Thoracic aorta (tissue), 2 donors: ENCODE measurements at regions not wholly inside any gene's neighbourhood (a gene's known extent, or its start where the extent isn't known, plus 50 kb on each side); places are given as distances from the start of the nearest gene placed in this dataset.

Source experiments
- ATAC-seq: fragments of 150-250 bp; one replicate; pipeline ENCODE4 v1.8.0; 2017; ENCODE audit warnings: low read depth; ENCODE audit not compliant: insufficient number of reproducible peaks, low FRiP score
- DNase-seq: peaks from one replicate; pipeline ENCODE4 v3.0.0-alpha.2; 2020; ENCODE audit warnings: low spot score
- H3K27ac ChIP-seq, 2 donors: fragments of 200-600 bp; sonication (generic); 1 replicate in 1 of 2; 2 replicates in 1 of 2; pipeline ENCODE4 v1.5.1; 2016; ENCODE audit warnings: mild to moderate bottlenecking in 2 of 2, moderate library complexity in 2 of 2
- H3K27me3 ChIP-seq: fragments of 200-600 bp; sonication (generic); replicated peaks from 2 replicates; pipeline ENCODE4 v1.6.0; 2016; ENCODE audit warnings: mild to moderate bottlenecking; ENCODE audit not compliant: insufficient read depth
- H3K36me3 ChIP-seq: fragments of 200-600 bp; sonication (generic); one replicate; pipeline ENCODE4 v1.5.1; 2016
- H3K4me1 ChIP-seq, 2 donors: fragments of 200-600 bp; sonication (generic); 1 replicate in 1 of 2; 2 replicates in 1 of 2; pipeline versions ENCODE4 v1.5.1 to v1.6.0; 2016; ENCODE audit warnings: low read depth in 2 of 2, mild to moderate bottlenecking in 1 of 2; ENCODE audit not compliant: control insufficient read depth in 1 of 2
- H3K4me3 ChIP-seq: fragments of 200-600 bp; sonication (generic); 2 replicates; pipeline ENCODE4 v1.5.1; 2016; ENCODE audit warnings: mild to moderate bottlenecking
- H3K9me3 ChIP-seq: fragments of 200-600 bp; sonication (generic); 2 replicates; pipeline ENCODE4 v1.5.1; 2016
- TF ChIP-seq, protein P1 (sequence below): fragments of 200-600 bp; sonication (generic); IDR thresholded peaks from one replicate; pipeline ENCODE4 v1.5.1; 2019; ENCODE audit warnings: antibody characterized with exemption

DNA sequence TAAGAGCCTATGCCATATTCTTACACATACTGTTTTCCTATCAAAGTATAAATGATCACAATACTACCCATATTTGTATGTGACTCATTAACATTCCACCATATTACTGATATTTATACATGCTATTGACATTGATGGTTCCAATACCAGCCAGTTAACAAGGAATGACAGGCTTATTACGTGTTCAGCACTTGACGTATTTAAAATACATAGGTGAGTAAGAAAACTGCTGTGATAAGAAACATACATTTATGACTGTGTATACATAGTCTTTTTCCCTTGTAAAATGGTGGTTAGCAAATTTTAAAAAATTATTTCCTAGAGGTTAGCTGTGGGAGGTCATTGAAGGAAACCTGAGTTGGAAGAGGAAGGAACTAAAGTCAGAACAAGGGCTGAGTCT lies 81.1 kb upstream of the NEUROD6 start:
- Histone ChIP-seq H3K4me1 (no peaks in the 10 kb centered on the region), H3K27ac (no peak overlapping the region), H3K36me3 (no peaks in the 10 kb centered on the region), H3K27me3 (no peaks in the 10 kb centered on the region), H3K9me3 (no peaks in the 10 kb centered on the region), H3K4me3 (no peak overlapping the region)
- TF ChIP-seq, protein P1, sequence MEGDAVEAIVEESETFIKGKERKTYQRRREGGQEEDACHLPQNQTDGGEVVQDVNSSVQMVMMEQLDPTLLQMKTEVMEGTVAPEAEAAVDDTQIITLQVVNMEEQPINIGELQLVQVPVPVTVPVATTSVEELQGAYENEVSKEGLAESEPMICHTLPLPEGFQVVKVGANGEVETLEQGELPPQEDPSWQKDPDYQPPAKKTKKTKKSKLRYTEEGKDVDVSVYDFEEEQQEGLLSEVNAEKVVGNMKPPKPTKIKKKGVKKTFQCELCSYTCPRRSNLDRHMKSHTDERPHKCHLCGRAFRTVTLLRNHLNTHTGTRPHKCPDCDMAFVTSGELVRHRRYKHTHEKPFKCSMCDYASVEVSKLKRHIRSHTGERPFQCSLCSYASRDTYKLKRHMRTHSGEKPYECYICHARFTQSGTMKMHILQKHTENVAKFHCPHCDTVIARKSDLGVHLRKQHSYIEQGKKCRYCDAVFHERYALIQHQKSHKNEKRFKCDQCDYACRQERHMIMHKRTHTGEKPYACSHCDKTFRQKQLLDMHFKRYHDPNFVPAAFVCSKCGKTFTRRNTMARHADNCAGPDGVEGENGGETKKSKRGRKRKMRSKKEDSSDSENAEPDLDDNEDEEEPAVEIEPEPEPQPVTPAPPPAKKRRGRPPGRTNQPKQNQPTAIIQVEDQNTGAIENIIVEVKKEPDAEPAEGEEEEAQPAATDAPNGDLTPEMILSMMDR, result no peak
- DNase-seq (no peak), ATAC-seq (no peak)

GRCh38 chr7:31423994-31424393 lies 83.5 kb upstream of the NEUROD6 start:
- H3K4me3 ChIP-seq, result no peak overlapping the region
- TF ChIP-seq, protein P1, result no peak
- ATAC-seq, result no peak
- H3K27ac ChIP-seq, result no peak overlapping the region
- H3K27me3 ChIP-seq, result no peaks in the 10 kb centered on the region
- H3K9me3 ChIP-seq, result no peaks in the 10 kb centered on the region
- no peaks in the 10 kb centered on the region for H3K36me3 ChIP-seq
- H3K4me1 ChIP-seq, result no peaks in the 10 kb centered on the region
- no peak for DNase-seq

DNA sequence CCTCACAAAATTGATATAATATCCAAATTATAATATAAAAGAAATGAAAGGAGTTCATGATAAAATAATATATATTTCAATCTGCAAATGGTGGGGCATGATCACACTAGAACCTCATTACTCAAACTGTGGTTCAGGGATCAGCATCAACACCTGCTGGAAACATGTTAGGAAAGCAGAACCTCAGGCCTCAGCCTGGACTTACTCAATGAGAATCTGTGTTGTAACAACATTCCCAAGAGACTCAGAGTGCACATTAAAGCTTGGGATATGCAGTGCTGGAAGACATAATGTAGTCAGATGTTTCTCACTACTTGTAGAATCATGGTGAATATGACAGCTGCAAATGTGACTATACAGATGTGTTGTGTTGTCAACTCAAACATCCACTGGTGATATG lies 81.7 kb upstream of the ITPRID1 start:
- Histone ChIP-seq H3K36me3 (no peaks in the 10 kb centered on the region), H3K4me1 (no peaks in the 10 kb centered on the region), H3K4me3 (no peak overlapping the region), H3K27me3 (no peaks in the 10 kb centered on the region), H3K27ac (no peak overlapping the region), H3K9me3 (no peaks in the 10 kb centered on the region)
- DNase-seq (no peak), ATAC-seq (no peak)
- TF ChIP-seq, protein P1, result no peak

- H3K27me3 ChIP-seq, result no peaks in the 10 kb centered on the region
- TF ChIP-seq, protein P1, result no peak
- H3K36me3 ChIP-seq, result no peaks in the 10 kb centered on the region
- H3K4me3 ChIP-seq, result no peak overlapping the region
- no peak overlapping the region for H3K27ac ChIP-seq
- H3K9me3 ChIP-seq, result no peaks in the 10 kb centered on the region
- H3K4me1 ChIP-seq, result no peaks in the 10 kb centered on the region
- DNase-seq, result no peak
- ATAC-seq, result no peak
Observed at GRCh38 chr7:31432836-31433340, 81.0 kb upstream of the ITPRID1 start.

DNA sequence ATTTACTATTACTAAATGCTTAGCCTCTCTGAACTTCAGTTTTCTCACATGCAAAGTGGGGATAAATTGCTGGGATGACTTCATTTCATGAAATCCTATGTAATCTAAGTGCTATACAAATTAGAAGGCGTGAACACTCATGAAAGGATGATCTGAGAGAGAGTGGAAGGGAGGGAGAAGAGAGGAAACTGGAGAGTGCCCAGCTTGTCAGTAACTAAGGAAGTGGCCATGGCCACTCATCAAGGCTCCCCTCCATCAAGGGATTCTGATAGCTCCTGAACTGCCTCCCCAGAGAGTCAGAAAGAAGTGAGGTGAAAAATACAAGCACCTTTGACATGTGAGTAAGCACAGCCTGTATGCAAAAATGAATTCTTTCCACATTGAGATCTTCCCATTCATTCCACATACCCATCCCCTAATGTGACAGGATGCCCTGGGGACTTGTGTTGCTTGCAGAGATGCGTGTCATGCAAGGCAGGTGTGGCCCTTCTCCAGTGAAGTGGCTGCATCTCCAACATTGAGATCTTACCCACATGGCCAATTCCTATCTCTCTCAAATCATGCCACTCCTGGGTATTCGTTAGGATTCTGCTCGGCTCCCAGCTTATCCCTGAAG lies 76.5 kb upstream of the ITPRID1 start:
- no peaks in the 10 kb centered on the region for H3K36me3 ChIP-seq
- no peaks in the 10 kb centered on the region for H3K9me3 ChIP-seq
- H3K27me3 ChIP-seq, result no peaks in the 10 kb centered on the region
- H3K4me3 ChIP-seq, result no peak overlapping the region
- DNase-seq, result no peak
- ATAC-seq, result no peak
- H3K4me1 ChIP-seq, result no peaks in the 10 kb centered on the region
- H3K27ac ChIP-seq, result no peak overlapping the region
- TF ChIP-seq, protein P1, result no peak
